GM18519 (cell line): ENCODE measurements at regions not wholly inside any gene's neighbourhood (a gene's known extent, or its start where the extent isn't known, plus 50 kb on each side); places are given as distances from the start of the nearest gene placed in this dataset.

Source experiments
- ATAC-seq: cut with Tn5 transposase; IDR thresholded peaks from one replicate; pipeline ENCODE4 v1.9.1; 2021; ENCODE audit warnings: mild to moderate bottlenecking, moderate library complexity; ENCODE audit not compliant: unreplicated experiment, low FRiP score

- ATAC-seq: no peak
These were observed 358.1 kb upstream of the RARB start for GRCh38 chr3:25069970-25070369.

GRCh38 chr3:25071846-25072245, 356.2 kb upstream of the RARB start:
- no peak for ATAC-seq

- no peak for ATAC-seq
These were observed 354.6 kb upstream of the RARB start for GRCh38 chr3:25073423-25073822.

GRCh38 chr3:25074149-25074548, 353.9 kb upstream of the RARB start:
- ATAC-seq: no peak

GRCh38 chr3:25080461-25080860, 347.6 kb upstream of the RARB start:
- ATAC-seq: no peak

GRCh38 chr3:25084016-25084415, 344.0 kb upstream of the RARB start:
- ATAC-seq: no peak

GRCh38 chr3:25086721-25087120, 341.3 kb upstream of the RARB start:
- no peak for ATAC-seq

- ATAC-seq: no peak
These were observed 339.8 kb upstream of the RARB start for GRCh38 chr3:25088284-25088683.

- no peak for ATAC-seq
These were observed 337.2 kb upstream of the RARB start for GRCh38 chr3:25090698-25091453.

GRCh38 chr3:25091934-25092333, 336.1 kb upstream of the RARB start:
- no peak for ATAC-seq

GRCh38 chr3:25094932-25095685, 333.0 kb upstream of the RARB start:
- ATAC-seq: no peak

GRCh38 chr3:25096536-25096935, 331.5 kb upstream of the RARB start:
- no peak for ATAC-seq

GRCh38 chr3:25097023-25097422, 331.0 kb upstream of the RARB start:
- no peak for ATAC-seq

GRCh38 chr3:25099666-25100065, 328.4 kb upstream of the RARB start:
- ATAC-seq: no peak

GRCh38 chr3:25103391-25103790, 324.7 kb upstream of the RARB start:
- no peak for ATAC-seq

GRCh38 chr3:25107918-25108617, 320.0 kb upstream of the RARB start:
- ATAC-seq: no peak

GRCh38 chr3:25110642-25111041, 317.4 kb upstream of the RARB start:
- no peak for ATAC-seq

GRCh38 chr3:25113891-25114290, 314.2 kb upstream of the RARB start:
- ATAC-seq: no peak

- no peak for ATAC-seq
These were observed 313.5 kb upstream of the RARB start for GRCh38 chr3:25114532-25114931.

- no peak for ATAC-seq
These were observed 311.0 kb upstream of the RARB start for GRCh38 chr3:25117005-25117593.

GRCh38 chr3:25119682-25120081, 308.4 kb upstream of the RARB start:
- ATAC-seq: no peak
